ENCODE measurements at regions not wholly inside any gene's neighbourhood (a gene's known extent, or its start where the extent isn't known, plus 50 kb on each side); places are given as distances from the start of the nearest gene placed in this dataset.

DNA sequence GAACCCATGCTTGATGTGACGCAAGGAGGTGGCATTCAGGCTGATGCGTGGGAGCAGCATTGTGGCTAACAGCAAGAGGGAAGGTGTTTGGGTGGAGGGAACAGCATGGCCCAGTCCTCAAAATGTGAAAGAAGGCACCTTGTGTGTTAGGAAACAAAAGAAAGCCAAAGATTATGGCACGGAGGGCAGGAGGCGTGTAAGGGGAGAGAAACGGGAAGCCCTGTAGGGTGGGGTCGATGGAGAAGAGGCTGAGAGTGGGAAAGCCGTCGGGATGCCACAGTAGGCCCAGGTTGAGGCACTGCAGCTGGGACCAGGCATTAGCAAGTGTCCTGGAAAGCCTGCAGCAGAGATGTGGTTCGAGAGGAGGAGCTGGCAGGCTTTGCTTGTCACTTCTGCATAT lies 241.1 kb downstream of the GADD45G start:
- no peaks in the 10 kb centered on the region for H3K79me2 ChIP-seq (ENCODE audit: insufficient read depth, low read length)
- H3K36me3 ChIP-seq (ENCODE audit: insufficient read depth, low read length): no peaks in the 10 kb centered on the region
- H2AFZ ChIP-seq (ENCODE audit: low read length): no peak overlapping the region
- H3K9me3 ChIP-seq (ENCODE audit: low read depth, low read length): no peaks in the 10 kb centered on the region
- no peaks in the 10 kb centered on the region for H4K20me1 ChIP-seq (ENCODE audit: insufficient read depth, low read length)
- H3K27ac ChIP-seq (ENCODE audit: low read depth, low read length): no peak overlapping the region
- no peaks in the 10 kb centered on the region for H3K4me1 ChIP-seq (ENCODE audit: insufficient read depth, low read length)
- no peaks in the 10 kb centered on the region for H3K27me3 ChIP-seq (ENCODE audit: insufficient read depth, low read length)
- no peak overlapping the region for H3K4me2 ChIP-seq (ENCODE audit: insufficient read depth, low read length)
- no peak for DNase-seq (ENCODE audit: insufficient read length, low spot score, missing footprints)
- TF ChIP-seq, protein P1, sequence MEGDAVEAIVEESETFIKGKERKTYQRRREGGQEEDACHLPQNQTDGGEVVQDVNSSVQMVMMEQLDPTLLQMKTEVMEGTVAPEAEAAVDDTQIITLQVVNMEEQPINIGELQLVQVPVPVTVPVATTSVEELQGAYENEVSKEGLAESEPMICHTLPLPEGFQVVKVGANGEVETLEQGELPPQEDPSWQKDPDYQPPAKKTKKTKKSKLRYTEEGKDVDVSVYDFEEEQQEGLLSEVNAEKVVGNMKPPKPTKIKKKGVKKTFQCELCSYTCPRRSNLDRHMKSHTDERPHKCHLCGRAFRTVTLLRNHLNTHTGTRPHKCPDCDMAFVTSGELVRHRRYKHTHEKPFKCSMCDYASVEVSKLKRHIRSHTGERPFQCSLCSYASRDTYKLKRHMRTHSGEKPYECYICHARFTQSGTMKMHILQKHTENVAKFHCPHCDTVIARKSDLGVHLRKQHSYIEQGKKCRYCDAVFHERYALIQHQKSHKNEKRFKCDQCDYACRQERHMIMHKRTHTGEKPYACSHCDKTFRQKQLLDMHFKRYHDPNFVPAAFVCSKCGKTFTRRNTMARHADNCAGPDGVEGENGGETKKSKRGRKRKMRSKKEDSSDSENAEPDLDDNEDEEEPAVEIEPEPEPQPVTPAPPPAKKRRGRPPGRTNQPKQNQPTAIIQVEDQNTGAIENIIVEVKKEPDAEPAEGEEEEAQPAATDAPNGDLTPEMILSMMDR (IDR thresholded peaks at IDR 0.05; ENCODE audit: extremely low read depth, low read depth, low read length): no peak
- H3K4me3 ChIP-seq (ENCODE audit: insufficient read depth, low read length): no peak overlapping the region

DNA sequence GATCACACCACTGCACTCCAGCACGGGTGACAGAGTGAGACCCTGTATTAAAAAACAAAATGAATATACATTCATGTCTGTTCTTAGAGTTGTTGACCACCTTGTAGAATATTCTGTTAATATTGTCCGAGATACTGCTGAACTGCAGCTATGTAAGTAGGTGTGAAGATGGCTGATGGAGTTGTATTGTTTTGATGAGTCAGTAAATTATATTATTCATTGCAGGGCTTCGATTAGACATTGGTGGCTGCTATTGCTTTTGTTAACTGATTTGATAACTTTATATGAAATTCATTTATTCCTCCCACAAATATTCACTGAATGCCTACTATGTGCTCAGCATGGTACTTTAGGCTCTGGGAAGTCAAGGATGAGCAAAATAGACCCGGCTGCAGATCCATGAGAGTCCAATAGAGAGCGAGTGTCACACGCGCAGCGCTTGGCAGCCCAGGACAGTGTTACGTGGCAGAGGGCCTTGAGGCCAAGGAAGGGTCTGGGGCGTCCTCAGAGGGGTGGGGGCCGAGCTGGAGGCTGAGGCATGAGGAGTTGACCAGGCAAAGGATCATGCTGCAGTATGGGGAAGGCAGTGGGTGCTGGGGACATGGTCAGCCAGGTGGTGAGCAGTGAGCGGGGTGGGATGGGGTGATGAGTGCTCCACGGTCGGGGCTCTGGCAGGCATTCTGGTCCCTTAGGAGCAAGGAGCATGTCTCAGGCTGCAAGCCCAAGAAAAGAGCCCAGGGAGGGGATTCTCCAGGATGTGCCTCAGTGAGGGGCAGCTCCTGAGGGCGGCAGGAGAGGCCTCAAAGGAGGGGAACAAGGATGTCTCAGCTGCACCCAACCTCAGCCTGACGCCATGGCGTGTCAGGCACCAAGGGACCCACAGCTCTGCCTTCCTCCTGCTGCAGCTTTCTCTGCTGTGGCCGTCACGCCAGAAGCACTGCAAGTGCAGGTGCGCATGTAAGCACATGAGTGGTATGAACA lies 243.5 kb downstream of the GADD45G start:
- H3K36me3 ChIP-seq (ENCODE audit: insufficient read depth, low read length): no peaks in the 10 kb centered on the region

GRCh38 chr9:89849096-89849495 lies 244.3 kb downstream of the GADD45G start:
- no peak overlapping the region for H2AFZ ChIP-seq (ENCODE audit: low read length)

More for the DNA sequence above, 243.5 kb downstream of the GADD45G start:
- Histone ChIP-seq H4K20me1 (ENCODE audit: insufficient read depth, low read length) (no peaks in the 10 kb centered on the region), H3K79me2 (ENCODE audit: insufficient read depth, low read length) (no peaks in the 10 kb centered on the region), H3K27ac (ENCODE audit: low read depth, low read length) (no peak overlapping the region), H3K9me3 (ENCODE audit: low read depth, low read length) (no peaks in the 10 kb centered on the region), H3K4me1 (ENCODE audit: insufficient read depth, low read length) (no peaks in the 10 kb centered on the region), H3K27me3 (ENCODE audit: insufficient read depth, low read length) (no peaks in the 10 kb centered on the region), H2AFZ (ENCODE audit: low read length) (no peak overlapping the region), H3K4me3 (ENCODE audit: insufficient read depth, low read length) (no peak overlapping the region), H3K4me2 (ENCODE audit: insufficient read depth, low read length) (no peak overlapping the region)
- no peak for DNase-seq (ENCODE audit: insufficient read length, low spot score, missing footprints)
- TF ChIP-seq, protein P1 (IDR thresholded peaks at IDR 0.05; ENCODE audit: extremely low read depth, low read depth, low read length): no peak

GRCh38 chr9:89850153-89850552 lies 245.3 kb downstream of the GADD45G start:
- Histone ChIP-seq H3K4me2 (ENCODE audit: insufficient read depth, low read length) (no peak overlapping the region), H3K27me3 (ENCODE audit: insufficient read depth, low read length) (no peaks in the 10 kb centered on the region), H3K4me3 (ENCODE audit: insufficient read depth, low read length) (no peak overlapping the region), H3K27ac (ENCODE audit: low read depth, low read length) (no peak overlapping the region), H4K20me1 (ENCODE audit: insufficient read depth, low read length) (no peaks in the 10 kb centered on the region), H3K36me3 (ENCODE audit: insufficient read depth, low read length) (no peaks in the 10 kb centered on the region), H3K9me3 (ENCODE audit: low read depth, low read length) (no peaks in the 10 kb centered on the region), H3K4me1 (ENCODE audit: insufficient read depth, low read length) (no peaks in the 10 kb centered on the region), H2AFZ (ENCODE audit: low read length) (no peak overlapping the region), H3K79me2 (ENCODE audit: insufficient read depth, low read length) (no peaks in the 10 kb centered on the region)
- TF ChIP-seq, protein P1 (IDR thresholded peaks at IDR 0.05; ENCODE audit: extremely low read depth, low read depth, low read length): no peak
- DNase-seq (ENCODE audit: insufficient read length, low spot score, missing footprints): no peak

More at GRCh38 chr9:89849096-89849495, 244.3 kb downstream of the GADD45G start:
- TF ChIP-seq, protein P1 (IDR thresholded peaks at IDR 0.05; ENCODE audit: extremely low read depth, low read depth, low read length): no peak
- no peak for DNase-seq (ENCODE audit: insufficient read length, low spot score, missing footprints)
- H3K9me3 ChIP-seq (ENCODE audit: low read depth, low read length): no peaks in the 10 kb centered on the region
- no peaks in the 10 kb centered on the region for H3K4me1 ChIP-seq (ENCODE audit: insufficient read depth, low read length)
- no peak overlapping the region for H3K27ac ChIP-seq (ENCODE audit: low read depth, low read length)
- H3K36me3 ChIP-seq (ENCODE audit: insufficient read depth, low read length): no peaks in the 10 kb centered on the region
- H3K4me3 ChIP-seq (ENCODE audit: insufficient read depth, low read length): no peak overlapping the region
- no peaks in the 10 kb centered on the region for H3K27me3 ChIP-seq (ENCODE audit: insufficient read depth, low read length)
- no peaks in the 10 kb centered on the region for H3K79me2 ChIP-seq (ENCODE audit: insufficient read depth, low read length)
- no peak overlapping the region for H3K4me2 ChIP-seq (ENCODE audit: insufficient read depth, low read length)
- no peaks in the 10 kb centered on the region for H4K20me1 ChIP-seq (ENCODE audit: insufficient read depth, low read length)
